SK-N-SH (cell line): ENCODE measurements at regions not wholly inside any gene's neighbourhood (a gene's known extent, or its start where the extent isn't known, plus 50 kb on each side); places are given as distances from the start of the nearest gene placed in this dataset.

Experiments used
- GABPA ChIP-seq: IDR thresholded peaks from 2 replicates; pipeline ENCODE4 v1.4.0; 2012; ENCODE audit warnings: low read depth, mild to moderate bottlenecking
- GATA2 ChIP-seq: sonication (generic); formaldehyde crosslinking; IDR thresholded peaks from 2 replicates; pipeline ENCODE4 v1.5.0; 2020; ENCODE audit warnings: mild to moderate bottlenecking, missing genetic modification reagents
- NFIC ChIP-seq: IDR thresholded peaks from 2 replicates; pipeline ENCODE4 v1.4.0; 2012; ENCODE audit warnings: borderline replicate concordance
- PBX3 ChIP-seq: IDR thresholded peaks from 2 replicates; pipeline ENCODE4; 2012
- POLR2AphosphoS5 ChIP-seq: IDR thresholded peaks from 2 replicates; pipeline ENCODE4 v1.6.1; 2012; ENCODE audit warnings: low read depth, low read length
- RAD21 ChIP-seq: IDR thresholded peaks from 2 replicates; pipeline ENCODE4 v1.6.1; 2012; ENCODE audit warnings: mild to moderate bottlenecking, low read length
- RCOR1 ChIP-seq: fragments of 150-350 bp; IDR thresholded peaks from 2 replicates; pipeline ENCODE4 v1.6.1; 2017; ENCODE audit warnings: antibody characterized with exemption, low read length
- REST ChIP-seq: IDR thresholded peaks from 2 replicates; pipeline ENCODE4 v1.6.1; 2012; ENCODE audit warnings: mild to moderate bottlenecking, low read depth, low read length, moderate library complexity
- RXRA ChIP-seq: IDR thresholded peaks from 2 replicates; pipeline ENCODE4 v1.4.0; 2012; ENCODE audit warnings: low read depth, mild to moderate bottlenecking, borderline replicate concordance
- TCF12 ChIP-seq: IDR thresholded peaks from 2 replicates; pipeline ENCODE4 v1.4.0; 2012
- TEAD4 ChIP-seq: IDR thresholded peaks from 2 replicates; pipeline ENCODE4 v1.4.0; 2012; ENCODE audit warnings: mild to moderate bottlenecking, borderline replicate concordance; ENCODE audit not compliant: insufficient read depth
- YY1 ChIP-seq: IDR thresholded peaks from 2 replicates; pipeline ENCODE4 v1.4.0; 2012; ENCODE audit warnings: low read depth, mild to moderate bottlenecking
- ZBTB33 ChIP-seq: IDR thresholded peaks from 2 replicates; pipeline ENCODE4 v1.4.0; 2012; ENCODE audit warnings: low read depth, borderline replicate concordance
- TF ChIP-seq, protein P1 (sequence below): fragments of 200-600 bp; sonication (generic); IDR thresholded peaks from 2 replicates; pipeline ENCODE4 v1.6.1; 2017; ENCODE audit warnings: antibody characterized with exemption, mild to moderate bottlenecking, moderate library complexity

DNA sequence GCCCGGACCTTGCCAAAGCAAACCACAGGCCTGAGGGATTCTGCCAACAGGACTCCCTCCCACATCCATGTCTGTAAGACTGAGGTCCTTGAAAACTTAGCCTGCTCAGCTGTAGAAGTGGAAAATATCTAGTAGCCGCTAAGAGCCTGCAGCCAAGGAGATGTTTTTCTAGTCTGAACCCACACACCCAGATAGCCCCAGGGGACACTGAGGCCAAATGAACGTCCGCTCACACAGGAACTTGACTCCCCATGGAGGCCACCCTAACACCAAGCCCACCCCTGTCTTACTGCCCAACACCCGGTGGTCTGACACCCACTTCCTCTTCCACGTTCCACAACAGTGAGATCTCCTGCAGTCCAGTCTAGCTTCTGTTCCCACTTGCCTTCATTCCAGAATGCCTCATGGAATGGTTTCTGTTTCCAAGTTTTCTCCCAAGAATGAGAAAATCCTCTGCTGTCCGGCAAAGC lies 174.8 kb downstream of the PLPP3 start:
- TF ChIP-seq, protein P1, sequence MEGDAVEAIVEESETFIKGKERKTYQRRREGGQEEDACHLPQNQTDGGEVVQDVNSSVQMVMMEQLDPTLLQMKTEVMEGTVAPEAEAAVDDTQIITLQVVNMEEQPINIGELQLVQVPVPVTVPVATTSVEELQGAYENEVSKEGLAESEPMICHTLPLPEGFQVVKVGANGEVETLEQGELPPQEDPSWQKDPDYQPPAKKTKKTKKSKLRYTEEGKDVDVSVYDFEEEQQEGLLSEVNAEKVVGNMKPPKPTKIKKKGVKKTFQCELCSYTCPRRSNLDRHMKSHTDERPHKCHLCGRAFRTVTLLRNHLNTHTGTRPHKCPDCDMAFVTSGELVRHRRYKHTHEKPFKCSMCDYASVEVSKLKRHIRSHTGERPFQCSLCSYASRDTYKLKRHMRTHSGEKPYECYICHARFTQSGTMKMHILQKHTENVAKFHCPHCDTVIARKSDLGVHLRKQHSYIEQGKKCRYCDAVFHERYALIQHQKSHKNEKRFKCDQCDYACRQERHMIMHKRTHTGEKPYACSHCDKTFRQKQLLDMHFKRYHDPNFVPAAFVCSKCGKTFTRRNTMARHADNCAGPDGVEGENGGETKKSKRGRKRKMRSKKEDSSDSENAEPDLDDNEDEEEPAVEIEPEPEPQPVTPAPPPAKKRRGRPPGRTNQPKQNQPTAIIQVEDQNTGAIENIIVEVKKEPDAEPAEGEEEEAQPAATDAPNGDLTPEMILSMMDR = no peak
- TF ChIP-seq RXRA (no peak), GABPA (no peak), RAD21 (no peak), YY1 (no peak), NFIC (no peak), GATA2 (CRISPR knock-in tag) (no peak), POLR2AphosphoS5 (no peak), RCOR1 (no peak), PBX3 (no peak), REST (no peak), ZBTB33 (no peak), TEAD4 (no peak), TCF12 (no peak)
